HG02623 (cell line): ENCODE measurements at regions not wholly inside any gene's neighbourhood (a gene's known extent, or its start where the extent isn't known, plus 50 kb on each side); places are given as distances from the start of the nearest gene placed in this dataset.

Experiments
- ATAC-seq: cut with Tn5 transposase; IDR thresholded peaks from one replicate; pipeline ENCODE4 v1.9.1; 2021; ENCODE audit warnings: moderate library complexity; ENCODE audit not compliant: unreplicated experiment

DNA sequence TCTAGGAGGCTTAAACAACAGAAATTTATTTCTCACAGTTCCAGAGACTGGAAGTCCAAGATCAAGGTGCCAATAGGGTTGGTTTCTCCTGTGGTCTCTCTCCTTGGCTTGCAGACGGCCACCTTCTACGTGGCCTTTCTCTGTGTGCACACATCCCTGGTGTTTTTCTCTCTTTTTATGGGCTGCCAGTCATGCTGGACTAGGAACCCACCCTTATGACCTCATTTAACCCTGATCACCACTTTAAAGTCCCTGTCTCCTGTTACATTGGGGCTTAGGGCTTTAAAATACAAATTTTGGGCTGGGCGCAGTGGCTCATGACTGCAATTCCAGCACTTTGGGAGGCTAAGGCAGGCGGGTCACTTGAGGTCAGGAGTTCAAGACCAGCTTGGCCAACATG is 157.1 kb downstream of the TLE1 start:
- no peak for ATAC-seq

DNA sequence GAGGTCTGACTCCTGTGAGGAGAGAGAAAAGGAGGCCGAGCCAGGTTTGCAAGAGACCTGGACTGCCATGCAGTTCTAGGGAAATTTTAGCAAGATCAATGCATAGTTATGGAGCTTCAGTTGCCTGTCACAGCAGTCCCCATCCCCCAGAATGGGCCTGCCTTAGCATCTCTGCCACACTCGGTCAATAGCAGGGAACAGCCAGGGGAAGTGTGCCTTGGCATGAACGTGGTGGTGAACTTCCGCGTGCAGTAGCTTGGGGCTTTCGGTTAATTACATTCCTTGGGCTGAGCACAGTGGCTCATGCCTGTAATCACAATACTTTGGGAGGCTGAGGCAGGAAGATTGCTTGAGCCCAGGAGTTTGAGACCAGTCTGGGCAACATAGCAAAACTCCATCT is 157.8 kb downstream of the TLE1 start:
- no peak for ATAC-seq

DNA sequence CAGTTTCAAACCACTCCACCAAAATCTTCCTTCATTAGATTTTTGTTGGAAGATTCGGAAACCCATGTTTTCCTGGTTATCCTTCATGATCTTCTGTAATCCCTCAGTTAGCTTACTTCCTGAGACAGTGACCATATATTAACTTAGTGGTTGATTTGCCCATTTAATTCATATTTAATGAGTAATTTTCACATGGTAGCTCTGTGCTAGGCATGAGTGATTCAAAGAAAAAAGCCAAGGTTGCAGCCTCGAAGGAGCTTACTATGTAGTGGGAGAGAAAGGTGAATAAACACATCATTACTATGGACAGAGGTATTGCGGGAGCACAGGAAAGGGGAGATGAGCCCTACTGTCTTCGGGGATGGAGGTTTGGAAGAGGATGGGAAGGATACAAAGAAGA is 158.5 kb downstream of the TLE1 start:
- ATAC-seq, result no peak

DNA sequence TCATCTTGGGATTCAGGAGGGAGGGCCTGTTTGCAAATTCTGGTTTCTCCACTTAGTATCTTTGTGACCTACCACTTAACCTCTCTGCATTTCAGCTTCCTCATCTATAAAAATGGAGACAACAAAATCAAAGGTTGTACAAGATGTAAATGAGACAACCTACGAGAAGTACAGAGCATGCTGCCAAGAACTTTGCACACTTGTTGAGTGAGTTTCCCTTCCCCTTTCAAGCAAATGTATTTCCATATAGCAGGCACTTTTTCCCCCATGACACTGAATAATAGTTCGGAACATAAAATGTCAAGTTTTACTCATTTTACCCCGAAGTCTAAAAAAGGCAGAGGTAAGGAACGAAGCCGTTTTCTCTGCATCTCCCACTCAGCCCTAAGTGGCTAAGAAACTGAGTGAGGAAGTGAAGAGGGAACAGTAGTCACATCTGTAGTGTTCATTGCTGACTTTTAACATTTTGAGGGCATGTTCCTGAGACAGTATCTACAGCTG is 159.0 kb downstream of the TLE1 start:
- peak; percentile 47 for ATAC-seq

DNA sequence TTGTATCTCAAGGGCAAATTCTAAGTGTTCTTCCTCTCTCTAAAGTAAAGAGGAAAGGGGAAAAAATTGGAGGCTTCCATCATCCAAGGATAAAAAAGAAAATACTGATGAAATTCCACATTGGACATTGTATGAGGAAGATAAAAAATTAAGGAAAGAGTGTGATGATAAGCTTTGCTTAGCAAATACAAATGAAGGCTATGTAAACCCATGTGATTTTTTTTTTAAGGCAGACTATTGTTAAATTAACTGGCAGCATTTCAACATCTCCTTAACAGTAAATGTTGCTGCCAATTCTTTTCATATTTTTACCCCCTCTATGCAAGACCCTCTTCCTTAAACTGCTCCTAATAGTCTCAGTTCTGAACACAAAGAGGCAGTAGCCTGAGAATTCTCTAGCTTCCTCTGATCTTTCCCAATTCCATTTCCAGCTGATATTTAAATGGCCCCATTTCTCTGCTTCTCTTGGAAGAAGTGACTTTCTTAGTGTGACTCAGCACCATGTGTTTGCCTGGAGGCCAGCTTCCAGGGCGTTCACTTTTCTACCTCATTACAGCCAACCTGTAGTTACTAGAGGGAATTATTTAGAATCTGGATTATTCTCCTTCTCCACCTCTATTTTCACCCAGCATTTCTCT is 159.7 kb downstream of the TLE1 start:
- no peak for ATAC-seq

DNA sequence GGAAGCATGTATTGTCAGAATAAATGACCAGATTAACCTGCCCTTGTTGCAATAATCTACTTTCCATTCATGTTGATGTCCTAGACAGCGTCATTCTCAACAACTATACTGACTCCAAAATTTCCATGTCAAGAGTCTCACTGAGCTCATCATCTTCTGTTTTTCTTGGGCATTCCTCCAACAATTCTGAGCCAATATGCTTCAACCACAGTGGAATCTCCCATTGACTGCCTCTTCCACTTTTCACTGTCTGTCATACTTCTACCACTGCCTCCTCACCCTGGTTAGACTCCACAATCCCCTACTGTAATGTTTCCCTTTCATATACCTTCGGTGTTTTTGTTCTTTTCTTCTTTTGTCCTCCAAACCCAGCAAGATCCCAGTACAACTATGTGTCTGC is 162.8 kb downstream of the TLE1 start:
- ATAC-seq, result no peak

DNA sequence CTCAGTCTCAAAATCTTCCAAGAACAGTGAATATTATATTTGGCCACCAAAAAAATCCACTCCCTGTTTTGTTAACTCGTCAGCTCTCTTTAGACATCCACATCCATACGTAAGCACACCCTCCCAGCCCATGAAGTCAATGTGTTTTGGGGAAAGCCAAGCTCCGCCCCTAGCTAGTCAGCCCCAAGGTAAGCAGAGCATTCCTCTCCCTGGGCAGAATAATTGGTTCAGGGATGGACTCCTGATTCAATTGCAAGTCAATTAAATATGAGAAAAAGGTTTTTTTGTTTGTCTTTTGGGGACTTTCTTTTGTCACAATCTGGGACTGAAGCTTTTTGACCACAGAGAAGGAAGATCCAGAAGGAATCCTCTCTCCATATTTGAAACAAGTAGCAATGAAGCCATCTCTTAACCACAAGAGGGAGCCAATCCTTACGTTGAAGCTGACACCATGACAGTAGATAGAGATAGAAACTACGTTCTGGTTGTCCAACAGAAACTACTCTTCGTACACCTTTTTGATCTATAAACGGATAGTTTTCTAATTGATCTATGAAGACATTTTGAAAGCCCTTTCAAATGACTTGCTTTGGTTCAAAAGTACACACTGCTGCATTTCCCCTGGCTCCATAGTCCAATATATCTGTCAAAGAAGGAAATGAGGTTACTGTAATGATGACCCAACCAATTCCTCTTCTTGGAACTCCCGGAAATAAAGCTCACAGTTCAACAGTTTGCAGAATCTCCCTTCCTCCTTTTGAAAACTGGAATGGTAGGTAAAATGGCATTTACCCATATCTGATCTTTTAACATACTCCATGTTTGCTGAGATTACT is 166.4 kb downstream of the TLE1 start:
- no peak for ATAC-seq

DNA sequence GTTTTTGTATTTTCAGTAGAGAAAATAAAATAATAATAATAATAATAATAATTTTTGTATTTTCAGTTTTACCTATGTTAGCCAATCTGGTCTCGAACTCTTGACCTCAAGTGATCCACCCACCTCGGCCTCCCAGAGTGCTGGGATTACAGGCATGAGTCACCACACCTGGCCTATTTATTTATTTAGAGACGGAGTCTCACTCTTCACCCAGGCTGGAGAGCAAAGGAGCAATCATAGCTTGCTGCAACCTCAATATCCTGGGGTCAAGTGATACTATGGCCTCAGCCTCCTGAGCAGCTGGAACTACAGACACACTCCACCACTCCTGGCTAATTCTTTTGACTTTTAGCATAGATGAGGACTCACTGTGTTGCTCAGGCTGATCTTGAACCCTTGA is 167.5 kb downstream of the TLE1 start:
- no peak for ATAC-seq

DNA sequence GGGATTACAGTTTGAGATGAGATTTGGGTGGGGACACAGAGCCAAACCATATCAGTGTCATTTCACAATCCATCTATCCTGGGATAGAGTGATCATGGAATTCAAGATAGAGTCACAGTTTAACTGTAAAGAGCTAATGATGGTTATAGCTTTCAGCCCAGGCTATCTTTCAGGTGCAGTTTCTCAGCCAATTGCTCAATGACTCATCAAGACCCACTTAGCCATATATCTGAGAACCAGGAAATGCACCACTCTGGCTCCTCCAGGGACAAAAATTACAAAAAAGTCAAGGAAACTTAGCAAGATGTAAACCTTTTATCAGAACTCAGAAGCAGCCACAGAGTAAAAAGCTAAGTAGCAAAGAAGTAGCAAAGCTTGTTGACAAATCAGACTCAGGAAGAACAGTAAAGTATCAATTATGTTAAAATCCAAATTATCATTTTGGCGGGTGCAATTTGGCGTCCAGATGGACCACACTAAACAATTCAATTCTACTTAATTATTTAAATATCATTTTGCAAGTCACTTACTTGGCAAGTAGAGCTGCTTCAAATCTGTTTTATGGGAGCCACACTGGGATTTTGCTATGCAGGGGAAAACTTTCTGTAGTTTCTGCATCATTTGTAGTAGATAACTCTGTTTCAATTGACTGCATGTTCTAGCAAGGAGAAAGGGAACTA is 169.4 kb downstream of the TLE1 start:
- ATAC-seq, result no peak

DNA sequence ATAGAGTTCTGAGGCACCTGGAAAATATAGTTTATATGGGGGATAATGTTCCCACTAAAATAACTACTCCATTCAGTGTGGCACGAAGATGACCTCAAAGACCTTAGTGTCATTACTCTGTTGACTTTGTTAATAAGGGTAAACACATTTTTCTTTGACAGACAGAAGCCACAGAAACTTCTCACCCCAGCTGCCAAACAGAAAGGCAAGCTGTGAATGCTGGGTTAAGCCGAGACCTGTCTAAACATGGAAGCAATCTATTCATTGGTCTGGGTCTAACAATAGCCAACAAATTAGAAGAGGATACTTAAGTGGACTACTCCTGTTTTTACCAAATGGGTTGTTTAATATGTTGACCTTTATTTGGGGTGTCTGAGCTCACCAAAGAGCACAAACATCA is 171.4 kb downstream of the TLE1 start:
- ATAC-seq, result no peak

DNA sequence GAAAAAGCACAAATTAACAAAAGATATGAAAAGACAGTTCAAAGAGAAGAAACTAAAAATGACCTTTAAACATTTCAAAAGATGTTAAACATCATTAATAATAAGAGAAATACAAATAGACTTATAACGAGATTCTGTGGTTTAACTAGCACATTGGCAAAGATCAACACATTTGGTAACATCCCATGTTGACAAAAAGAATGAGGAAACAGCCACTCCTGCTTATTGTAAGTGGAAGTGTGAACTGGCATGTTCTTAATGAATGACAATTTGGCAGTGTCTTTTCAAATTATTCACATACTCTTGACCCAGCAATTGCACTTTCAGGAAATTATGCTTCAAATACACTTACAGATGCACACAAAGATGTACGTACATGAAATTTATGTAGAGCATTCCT is 176.3 kb downstream of the TLE1 start:
- ATAC-seq, result no peak

DNA sequence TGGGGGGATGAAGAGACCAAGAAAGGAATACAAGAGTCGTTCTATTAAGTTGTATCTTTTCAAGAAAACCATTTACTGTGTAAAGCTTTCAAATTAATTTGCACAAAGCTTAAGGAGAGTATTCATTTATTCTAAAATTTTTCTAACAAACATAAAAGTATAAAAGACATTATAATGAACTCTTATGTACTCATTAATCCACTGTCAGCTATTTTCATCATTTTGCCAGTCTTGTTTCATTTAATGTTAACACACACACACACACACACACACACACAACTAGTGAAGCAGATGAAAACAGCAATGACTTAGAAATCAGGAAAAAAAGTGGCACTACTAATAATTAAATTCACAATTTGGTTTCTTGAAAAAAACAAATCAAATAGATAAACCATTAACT is 176.7 kb downstream of the TLE1 start:
- no peak for ATAC-seq

DNA sequence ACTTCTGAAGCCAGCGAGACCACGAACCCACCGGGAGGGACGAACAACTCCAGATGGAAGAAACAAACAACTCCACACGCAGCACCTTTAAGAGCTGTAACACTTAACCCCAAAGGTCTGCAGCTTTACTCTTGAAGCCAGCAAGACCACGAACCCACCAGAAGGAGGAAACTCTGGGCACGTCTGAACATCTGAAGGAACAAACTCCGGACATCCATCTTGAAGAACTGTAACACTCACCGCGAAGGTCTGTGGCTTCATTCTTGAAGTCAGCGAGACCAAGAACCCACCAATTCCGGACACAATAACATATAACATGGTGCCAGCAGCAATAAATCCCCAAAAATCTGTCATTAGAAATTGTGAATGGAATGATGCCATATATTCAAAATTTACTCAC is 180.9 kb downstream of the TLE1 start:
- no peak for ATAC-seq

DNA sequence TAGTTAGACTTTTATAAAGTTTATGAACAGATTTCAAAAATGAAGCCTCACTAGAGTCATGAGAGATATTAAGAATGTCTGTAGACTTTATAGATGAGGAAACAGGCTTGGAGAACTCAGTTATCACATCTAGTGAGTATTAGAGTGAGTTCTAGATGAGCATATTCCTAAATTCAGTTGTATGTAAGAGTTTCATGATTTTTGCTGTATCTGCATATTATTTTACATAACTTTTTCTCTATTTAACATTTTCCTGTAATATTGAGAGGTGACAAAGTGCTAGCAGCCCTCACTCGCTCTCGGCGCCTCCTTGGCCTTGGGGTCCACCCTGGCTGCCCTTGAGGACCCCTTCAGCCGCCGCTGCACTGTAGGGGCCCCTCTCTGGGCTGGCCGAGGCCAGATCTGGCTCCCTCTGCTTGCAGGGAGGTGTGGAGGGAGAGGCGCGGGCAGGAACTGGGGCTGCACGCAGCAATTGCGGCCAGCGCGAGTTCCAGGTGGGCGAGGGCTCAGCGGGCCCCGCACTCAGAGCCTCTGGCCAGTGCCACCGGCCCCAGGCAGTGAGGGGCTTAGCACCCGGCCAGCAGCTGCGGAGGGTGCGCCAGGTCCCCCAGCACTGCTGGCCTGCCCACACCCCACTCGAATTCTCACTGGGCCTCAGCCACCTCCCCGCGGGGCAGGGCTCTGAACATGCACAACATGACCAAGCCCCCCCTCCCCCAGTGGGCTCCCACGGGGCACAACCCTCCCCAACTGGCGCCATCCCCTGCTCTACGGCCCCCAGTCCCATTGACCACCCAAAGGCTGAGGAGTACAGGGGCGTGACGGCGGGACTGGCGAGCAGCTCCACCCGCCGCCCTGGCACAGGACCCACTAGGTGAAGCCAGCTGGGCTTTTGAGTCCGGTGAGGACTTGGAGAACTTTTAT is 182.1 kb downstream of the TLE1 start:
- no peak for ATAC-seq

DNA sequence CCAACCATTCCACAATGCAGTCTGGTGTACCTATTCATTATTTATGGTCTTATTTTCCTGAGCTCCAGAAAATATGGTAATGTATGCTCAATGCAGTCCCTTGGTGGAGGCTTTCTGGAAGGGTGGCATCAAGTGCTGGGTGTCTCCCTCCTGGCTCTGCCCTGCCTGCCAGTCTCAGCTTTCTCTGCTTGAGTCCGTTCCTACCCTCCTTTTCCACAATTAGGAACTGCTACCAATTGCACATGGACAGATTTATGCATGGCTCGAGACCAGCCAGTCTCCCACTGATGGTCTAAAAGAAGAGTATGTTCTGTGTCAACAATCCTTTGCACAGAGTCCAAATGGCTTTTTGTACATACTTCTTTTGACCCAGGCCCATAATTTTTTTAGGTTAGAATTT is 189.8 kb downstream of the TLE1 start:
- ATAC-seq, result no peak

DNA sequence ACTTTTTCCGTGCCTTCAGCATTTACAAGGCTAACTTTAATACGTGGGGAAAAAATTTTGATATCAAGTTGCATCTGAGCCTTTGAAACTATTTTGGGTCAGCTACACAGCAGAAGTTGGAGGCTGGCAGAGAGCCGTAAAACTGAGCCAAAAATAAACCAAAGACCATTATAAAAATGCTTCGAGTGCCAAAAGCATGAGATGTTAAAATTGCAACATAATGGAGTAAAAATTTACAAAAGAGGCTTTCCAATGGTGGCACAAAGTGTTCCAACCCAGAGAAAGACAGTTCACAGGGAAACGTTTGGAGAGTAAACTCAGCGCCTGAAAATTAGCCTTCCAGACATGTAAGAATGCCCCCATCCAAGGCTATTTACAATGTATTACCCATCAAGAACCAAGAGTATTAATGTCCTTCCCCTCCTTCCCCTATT is 190.3 kb downstream of the TLE1 start:
- no peak for ATAC-seq

DNA sequence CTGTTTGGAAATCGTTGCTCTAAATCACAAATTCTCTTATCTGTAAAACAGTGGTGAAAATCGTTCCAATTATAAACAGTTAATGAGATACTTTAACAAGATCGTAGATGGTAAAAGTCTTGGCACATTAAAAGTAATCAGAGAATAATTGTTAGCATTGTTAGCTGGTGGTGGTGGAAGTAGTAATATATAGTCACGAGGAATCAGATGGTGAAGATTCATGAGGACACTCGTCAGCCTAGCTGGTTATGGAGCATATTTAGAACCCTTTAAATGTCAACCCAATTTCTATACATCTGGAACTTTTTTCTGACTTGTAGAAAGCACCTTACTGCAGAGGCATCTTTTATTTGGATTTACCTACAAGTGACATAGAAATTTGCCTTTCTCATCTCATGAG is 190.8 kb downstream of the TLE1 start:
- ATAC-seq, result no peak

DNA sequence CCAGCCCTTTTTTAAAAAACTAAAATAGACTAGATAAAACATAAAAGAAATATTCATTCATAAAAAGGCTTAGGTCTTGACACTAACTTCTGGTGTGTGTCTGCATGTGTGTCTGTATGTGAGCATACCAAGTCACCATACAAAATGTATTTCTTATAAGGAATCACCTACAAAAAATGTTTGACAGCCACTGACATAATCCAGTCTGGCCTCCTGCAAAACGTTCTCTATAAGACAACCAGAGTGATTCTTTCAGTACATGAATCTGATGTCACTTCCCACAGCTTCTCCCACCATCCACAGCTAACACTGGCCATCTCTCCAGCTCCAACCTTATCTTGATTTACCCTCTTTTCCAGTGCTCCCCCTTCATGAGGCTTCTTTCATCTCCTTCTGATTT is 192.3 kb downstream of the TLE1 start:
- no peak for ATAC-seq

DNA sequence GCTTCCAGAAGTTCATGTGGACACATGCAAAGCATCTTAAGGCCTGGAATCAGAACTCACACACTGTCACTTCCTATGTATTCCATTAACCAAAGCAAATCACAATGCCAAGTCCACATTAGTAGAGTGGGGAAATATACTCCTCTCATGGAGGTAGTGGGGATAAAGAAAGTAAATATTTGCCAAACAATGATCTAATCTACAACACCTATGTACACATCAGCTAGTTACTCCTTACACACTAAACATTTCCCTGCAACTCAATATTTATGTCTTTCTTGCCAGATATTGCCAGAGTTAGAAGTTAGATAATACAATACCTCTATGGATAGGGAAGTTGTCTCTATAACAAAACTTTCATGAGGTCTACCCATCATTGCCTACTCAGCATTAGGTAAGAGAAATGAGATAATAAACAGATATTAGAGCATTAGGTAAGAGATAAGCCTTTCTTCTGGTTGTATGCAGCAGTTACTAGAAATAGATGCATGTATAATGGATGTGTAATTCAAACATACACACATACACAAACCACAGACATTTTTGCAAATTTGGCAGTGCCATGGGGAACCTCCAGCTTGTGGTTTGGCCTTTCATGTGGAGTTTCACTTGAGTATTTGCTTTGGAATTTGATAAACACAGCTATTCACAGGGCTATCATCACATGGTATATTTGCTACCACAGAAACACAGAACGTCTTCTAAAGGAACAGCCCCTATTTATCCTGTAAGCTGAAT is 196.5 kb downstream of the TLE1 start:
- no peak for ATAC-seq
